ENCODE measurements at regions not wholly inside any gene's neighbourhood (a gene's known extent, or its start where the extent isn't known, plus 50 kb on each side); places are given as distances from the start of the nearest gene placed in this dataset.

GRCh38 chr4:165768281-165768680 is 104.8 kb upstream of the TLL1 start:
- TF ChIP-seq POLR2A (IDR thresholded peaks at IDR 0.05; ENCODE audit: low read length) = no peak
- no peak for TF ChIP-seq GATA1 (IDR thresholded peaks at IDR 0.05; ENCODE audit: low read depth, low read length)

Measured in erythroblast (primary cell).